Lower leg skin (tissue), 3 donors: ENCODE measurements at regions not wholly inside any gene's neighbourhood (a gene's known extent, or its start where the extent isn't known, plus 50 kb on each side); places are given as distances from the start of the nearest gene placed in this dataset.

Experiments used
- POLR2A ChIP-seq, 2 donors: fragments of 450-650 bp; IDR thresholded peaks; one replicate each; pipeline ENCODE4 v1.6.1; 2016 to 2017; ENCODE audit warnings: antibody characterized with exemption in 2 of 2, mild to moderate bottlenecking in 1 of 2, moderate library complexity in 1 of 2
- TF ChIP-seq, protein P1 (sequence below), 3 donors: fragments of 450-650 bp; IDR thresholded peaks; one replicate each; pipeline ENCODE4 v1.5.1; 2016; ENCODE audit warnings: antibody characterized with exemption in 3 of 3, mild to moderate bottlenecking in 3 of 3, moderate library complexity in 2 of 3

DNA sequence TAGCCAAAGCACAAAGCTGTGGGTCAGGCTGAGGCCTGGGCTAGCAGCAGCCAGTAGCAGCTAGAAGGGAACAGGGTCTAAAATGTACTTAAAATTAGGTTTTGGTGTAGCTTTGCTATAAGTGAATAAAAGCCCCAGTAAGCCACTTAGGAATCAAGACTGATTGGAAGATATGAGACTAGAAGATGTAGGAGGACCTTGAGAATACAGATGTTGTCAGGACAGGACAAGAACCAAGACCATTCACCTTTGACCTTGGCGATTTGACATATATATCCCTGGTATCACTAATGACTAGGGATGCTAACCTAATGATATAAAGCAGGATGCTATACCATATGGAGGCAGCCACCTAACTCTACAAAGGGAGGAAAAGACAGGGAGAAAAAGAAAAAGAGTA, 238.1 kb downstream of the FBXO8 start:
- TF ChIP-seq, protein P1, sequence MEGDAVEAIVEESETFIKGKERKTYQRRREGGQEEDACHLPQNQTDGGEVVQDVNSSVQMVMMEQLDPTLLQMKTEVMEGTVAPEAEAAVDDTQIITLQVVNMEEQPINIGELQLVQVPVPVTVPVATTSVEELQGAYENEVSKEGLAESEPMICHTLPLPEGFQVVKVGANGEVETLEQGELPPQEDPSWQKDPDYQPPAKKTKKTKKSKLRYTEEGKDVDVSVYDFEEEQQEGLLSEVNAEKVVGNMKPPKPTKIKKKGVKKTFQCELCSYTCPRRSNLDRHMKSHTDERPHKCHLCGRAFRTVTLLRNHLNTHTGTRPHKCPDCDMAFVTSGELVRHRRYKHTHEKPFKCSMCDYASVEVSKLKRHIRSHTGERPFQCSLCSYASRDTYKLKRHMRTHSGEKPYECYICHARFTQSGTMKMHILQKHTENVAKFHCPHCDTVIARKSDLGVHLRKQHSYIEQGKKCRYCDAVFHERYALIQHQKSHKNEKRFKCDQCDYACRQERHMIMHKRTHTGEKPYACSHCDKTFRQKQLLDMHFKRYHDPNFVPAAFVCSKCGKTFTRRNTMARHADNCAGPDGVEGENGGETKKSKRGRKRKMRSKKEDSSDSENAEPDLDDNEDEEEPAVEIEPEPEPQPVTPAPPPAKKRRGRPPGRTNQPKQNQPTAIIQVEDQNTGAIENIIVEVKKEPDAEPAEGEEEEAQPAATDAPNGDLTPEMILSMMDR (IDR thresholded peaks at IDR 0.05): no peak
- TF ChIP-seq POLR2A (IDR thresholded peaks at IDR 0.05): no peak
